Body of pancreas (tissue), 4 donors: ENCODE measurements at regions not wholly inside any gene's neighbourhood (a gene's known extent, or its start where the extent isn't known, plus 50 kb on each side); places are given as distances from the start of the nearest gene placed in this dataset.

ENCODE experiments used
- POLR2A ChIP-seq, 3 donors: fragments of 450-650 bp; IDR thresholded peaks; one replicate each; pipeline ENCODE4 v1.6.1; 2016; ENCODE audit warnings: antibody characterized with exemption in 3 of 3, mild to moderate bottlenecking in 2 of 3
- TF ChIP-seq, protein P1 (sequence below), 7 experiments: fragments of 450-650 bp in 4 of 7; fragments of 200-600 bp in 3 of 7; sonication (generic) in 3 of 7; IDR thresholded peaks; one replicate each; pipeline ENCODE4 v1.5.1; 2016 to 2019; ENCODE audit warnings: antibody characterized with exemption in 7 of 7

GRCh38 chr7:344608-344994 lies 54.6 kb downstream of the FOXL3 start:
- TF ChIP-seq POLR2A (IDR thresholded peaks at IDR 0.05), result no peak
- TF ChIP-seq, protein P1, sequence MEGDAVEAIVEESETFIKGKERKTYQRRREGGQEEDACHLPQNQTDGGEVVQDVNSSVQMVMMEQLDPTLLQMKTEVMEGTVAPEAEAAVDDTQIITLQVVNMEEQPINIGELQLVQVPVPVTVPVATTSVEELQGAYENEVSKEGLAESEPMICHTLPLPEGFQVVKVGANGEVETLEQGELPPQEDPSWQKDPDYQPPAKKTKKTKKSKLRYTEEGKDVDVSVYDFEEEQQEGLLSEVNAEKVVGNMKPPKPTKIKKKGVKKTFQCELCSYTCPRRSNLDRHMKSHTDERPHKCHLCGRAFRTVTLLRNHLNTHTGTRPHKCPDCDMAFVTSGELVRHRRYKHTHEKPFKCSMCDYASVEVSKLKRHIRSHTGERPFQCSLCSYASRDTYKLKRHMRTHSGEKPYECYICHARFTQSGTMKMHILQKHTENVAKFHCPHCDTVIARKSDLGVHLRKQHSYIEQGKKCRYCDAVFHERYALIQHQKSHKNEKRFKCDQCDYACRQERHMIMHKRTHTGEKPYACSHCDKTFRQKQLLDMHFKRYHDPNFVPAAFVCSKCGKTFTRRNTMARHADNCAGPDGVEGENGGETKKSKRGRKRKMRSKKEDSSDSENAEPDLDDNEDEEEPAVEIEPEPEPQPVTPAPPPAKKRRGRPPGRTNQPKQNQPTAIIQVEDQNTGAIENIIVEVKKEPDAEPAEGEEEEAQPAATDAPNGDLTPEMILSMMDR (IDR thresholded peaks at IDR 0.05), result no peak
